ENCODE measurements at regions not wholly inside any gene's neighbourhood (a gene's known extent, or its start where the extent isn't known, plus 50 kb on each side); places are given as distances from the start of the nearest gene placed in this dataset.

DNA sequence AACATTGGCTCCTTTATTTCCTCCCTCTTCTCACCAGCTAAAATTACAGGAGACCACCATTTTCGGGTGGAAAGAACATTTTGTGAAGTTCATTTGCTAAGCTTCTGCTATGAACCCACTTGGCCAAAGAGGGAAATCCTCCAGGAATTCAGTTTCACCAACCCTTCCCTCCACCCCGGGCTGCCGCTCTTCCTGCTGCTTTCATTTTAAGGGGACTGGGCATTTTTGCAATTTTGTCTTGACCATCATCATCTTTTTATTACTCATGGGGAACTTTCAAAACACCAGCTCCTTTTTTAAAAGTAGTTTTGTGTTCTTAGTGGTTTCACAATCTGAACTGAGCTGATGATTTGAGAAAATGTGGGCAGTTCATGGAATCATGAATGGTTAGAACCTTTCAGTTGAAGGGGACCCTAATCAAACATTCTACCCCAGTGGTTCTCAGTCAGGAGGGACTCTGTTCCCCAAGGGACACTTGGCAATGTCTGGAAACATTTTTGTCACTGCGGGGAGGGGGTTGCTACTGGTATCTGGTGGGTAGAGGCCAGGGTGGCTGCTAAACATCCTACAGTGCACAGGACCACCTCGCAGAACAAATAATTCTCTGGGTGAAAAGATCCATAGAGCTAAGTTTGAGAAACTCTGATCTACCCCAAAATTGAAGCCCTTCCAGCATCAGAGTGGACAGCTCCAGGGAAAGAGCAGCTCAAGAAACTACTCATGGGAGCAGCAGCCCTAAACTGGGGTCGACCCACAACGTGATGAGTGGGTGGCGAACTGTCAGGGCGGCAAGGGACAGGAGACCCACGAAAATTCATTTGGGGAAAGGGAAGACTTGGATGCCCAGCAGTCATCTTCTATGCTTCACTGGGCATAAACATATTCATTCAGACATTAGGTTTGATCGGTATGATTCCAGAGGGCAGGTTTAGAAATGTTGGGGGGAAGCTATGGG lies 92.9 kb downstream of the ACKR3 start:
- no peaks in the 10 kb centered on the region for H3K27me3 ChIP-seq (ENCODE audit: insufficient read depth, insufficient read length)
- H3K9me3 ChIP-seq (ENCODE audit: insufficient read depth, low read length) = peaks cover 15% of the 10 kb centered on the region
- no peaks in the 10 kb centered on the region for H3K36me3 ChIP-seq (ENCODE audit: insufficient read depth, insufficient read length, low read length)
- no peak overlapping the region for H3K9ac ChIP-seq (ENCODE audit: insufficient read length, low read depth)
- H3K4me1 ChIP-seq (ENCODE audit: insufficient read depth, insufficient read length) = peaks cover 14% of the 10 kb centered on the region
- H3K4me3 ChIP-seq (ENCODE audit: insufficient read length, low read depth) = no peak overlapping the region
- TF ChIP-seq ZNF274 (IDR thresholded peaks at IDR 0.05; ENCODE audit: low read depth, low read length) = no peak
- no peak for TF ChIP-seq SUZ12 (IDR thresholded peaks at IDR 0.05; ENCODE audit: extremely low read depth, insufficient read depth, insufficient read length)
- TF ChIP-seq YY1 (IDR thresholded peaks at IDR 0.05; ENCODE audit: insufficient read depth, insufficient read length) = no peak
- DNase-seq (ENCODE audit: low read depth, low spot score) = no peak

- Histone ChIP-seq H3K9ac (ENCODE audit: insufficient read length, low read depth) (no peak overlapping the region), H3K36me3 (ENCODE audit: insufficient read depth, insufficient read length, low read length) (no peaks in the 10 kb centered on the region), H3K4me3 (ENCODE audit: insufficient read length, low read depth) (no peak overlapping the region), H3K4me1 (ENCODE audit: insufficient read depth, insufficient read length) (peaks cover 14% of the 10 kb centered on the region), H3K27me3 (ENCODE audit: insufficient read depth, insufficient read length) (no peaks in the 10 kb centered on the region), H3K9me3 (ENCODE audit: insufficient read depth, low read length) (peaks cover 15% of the 10 kb centered on the region)
- no peak for TF ChIP-seq YY1 (IDR thresholded peaks at IDR 0.05; ENCODE audit: insufficient read depth, insufficient read length)
- no peak for TF ChIP-seq SUZ12 (IDR thresholded peaks at IDR 0.05; ENCODE audit: extremely low read depth, insufficient read depth, insufficient read length)
- TF ChIP-seq ZNF274 (IDR thresholded peaks at IDR 0.05; ENCODE audit: low read depth, low read length) = no peak
- no peak for DNase-seq (ENCODE audit: low read depth, low spot score)
These were observed 93.9 kb downstream of the ACKR3 start for GRCh38 chr2:236663287-236664101.

- Histone ChIP-seq H3K4me3 (ENCODE audit: insufficient read length, low read depth) (no peak overlapping the region), H3K27me3 (ENCODE audit: insufficient read depth, insufficient read length) (no peaks in the 10 kb centered on the region), H3K9ac (ENCODE audit: insufficient read length, low read depth) (no peak overlapping the region), H3K9me3 (ENCODE audit: insufficient read depth, low read length) (peaks cover 15% of the 10 kb centered on the region), H3K36me3 (ENCODE audit: insufficient read depth, insufficient read length, low read length) (no peaks in the 10 kb centered on the region), H3K4me1 (ENCODE audit: insufficient read depth, insufficient read length) (peaks cover 14% of the 10 kb centered on the region)
- no peak for DNase-seq (ENCODE audit: low read depth, low spot score)
- TF ChIP-seq YY1 (IDR thresholded peaks at IDR 0.05; ENCODE audit: insufficient read depth, insufficient read length) = no peak
- no peak for TF ChIP-seq SUZ12 (IDR thresholded peaks at IDR 0.05; ENCODE audit: extremely low read depth, insufficient read depth, insufficient read length)
- no peak for TF ChIP-seq ZNF274 (IDR thresholded peaks at IDR 0.05; ENCODE audit: low read depth, low read length)
These were observed 94.5 kb downstream of the ACKR3 start for GRCh38 chr2:236664136-236664535.

DNA sequence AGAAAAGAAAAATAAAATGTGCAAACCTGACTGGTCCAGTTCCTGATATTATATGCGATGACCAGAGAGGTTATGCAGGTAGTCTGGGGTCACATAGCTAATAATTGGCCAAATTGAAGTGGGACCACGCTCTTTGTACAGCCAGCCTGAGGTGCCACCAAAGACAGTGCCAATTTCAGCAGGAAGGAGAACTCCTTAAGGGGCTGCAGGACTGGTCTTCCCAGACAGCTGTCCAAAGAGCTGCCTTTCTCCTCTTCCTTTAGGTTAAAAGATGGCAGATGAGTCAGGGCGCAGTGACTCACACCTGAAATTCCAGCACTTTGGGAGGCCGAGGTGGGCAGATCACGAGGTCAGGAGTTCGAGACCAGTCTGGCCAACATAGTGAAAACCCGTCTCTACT lies 95.5 kb downstream of the ACKR3 start:
- no peak for DNase-seq (ENCODE audit: low read depth, low spot score)
- TF ChIP-seq ZNF274 (IDR thresholded peaks at IDR 0.05; ENCODE audit: low read depth, low read length) = no peak
- TF ChIP-seq SUZ12 (IDR thresholded peaks at IDR 0.05; ENCODE audit: extremely low read depth, insufficient read depth, insufficient read length) = no peak
- no peak for TF ChIP-seq YY1 (IDR thresholded peaks at IDR 0.05; ENCODE audit: insufficient read depth, insufficient read length)
- no peak overlapping the region for H3K4me3 ChIP-seq (ENCODE audit: insufficient read length, low read depth)
- H3K9ac ChIP-seq (ENCODE audit: insufficient read length, low read depth) = no peak overlapping the region
- no peaks in the 10 kb centered on the region for H3K27me3 ChIP-seq (ENCODE audit: insufficient read depth, insufficient read length)
- H3K4me1 ChIP-seq (ENCODE audit: insufficient read depth, insufficient read length) = peaks cover 14% of the 10 kb centered on the region
- H3K9me3 ChIP-seq (ENCODE audit: insufficient read depth, low read length) = peaks cover 23% of the 10 kb centered on the region
- no peaks in the 10 kb centered on the region for H3K36me3 ChIP-seq (ENCODE audit: insufficient read depth, insufficient read length, low read length)

GRCh38 chr2:236665572-236666118 lies 96.0 kb downstream of the ACKR3 start:
- DNase-seq (ENCODE audit: low read depth, low spot score) = no peak
- H3K9me3 ChIP-seq (ENCODE audit: insufficient read depth, low read length) = peaks cover 27% of the 10 kb centered on the region

DNA sequence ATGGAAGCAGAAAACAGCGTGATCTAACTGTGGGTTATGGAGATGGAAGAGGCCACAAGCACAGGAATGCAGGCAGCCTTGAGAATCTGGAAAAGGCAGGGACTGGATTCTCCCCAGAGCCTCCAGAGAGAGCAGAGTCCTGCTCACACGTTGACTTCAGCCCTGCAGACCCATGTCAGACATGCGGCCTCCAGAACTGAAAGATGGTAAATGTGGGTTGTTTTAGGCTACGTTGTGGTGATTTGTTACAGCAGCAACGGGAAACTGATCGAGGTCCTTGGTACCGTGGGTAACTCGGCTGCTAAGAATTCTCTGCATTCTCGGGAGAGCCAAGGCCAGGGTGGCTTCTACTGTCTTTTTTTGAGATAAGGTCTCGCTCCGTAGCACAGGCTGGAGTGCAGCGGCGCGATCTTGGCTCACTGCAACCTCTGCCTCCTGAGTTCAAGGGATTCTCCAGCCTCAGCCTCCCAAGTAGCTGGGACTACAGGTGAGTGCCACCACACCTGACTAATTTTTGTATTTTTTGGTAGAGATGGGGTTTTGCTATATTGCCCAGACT lies 97.1 kb downstream of the ACKR3 start:
- H3K9me3 ChIP-seq (ENCODE audit: insufficient read depth, low read length) = peaks cover 27% of the 10 kb centered on the region
- DNase-seq (ENCODE audit: low read depth, low spot score) = no peak
- H3K36me3 ChIP-seq (ENCODE audit: insufficient read depth, insufficient read length, low read length) = no peaks in the 10 kb centered on the region

More at GRCh38 chr2:236665572-236666118, 96.0 kb downstream of the ACKR3 start:
- no peaks in the 10 kb centered on the region for H3K36me3 ChIP-seq (ENCODE audit: insufficient read depth, insufficient read length, low read length)
- peaks cover 14% of the 10 kb centered on the region for H3K4me1 ChIP-seq (ENCODE audit: insufficient read depth, insufficient read length)
- no peak overlapping the region for H3K4me3 ChIP-seq (ENCODE audit: insufficient read length, low read depth)
- no peaks in the 10 kb centered on the region for H3K27me3 ChIP-seq (ENCODE audit: insufficient read depth, insufficient read length)
- H3K9ac ChIP-seq (ENCODE audit: insufficient read length, low read depth) = no peak overlapping the region
- no peak for TF ChIP-seq SUZ12 (IDR thresholded peaks at IDR 0.05; ENCODE audit: extremely low read depth, insufficient read depth, insufficient read length)

More for the DNA sequence above, 97.1 kb downstream of the ACKR3 start:
- H3K27me3 ChIP-seq (ENCODE audit: insufficient read depth, insufficient read length) = no peaks in the 10 kb centered on the region
- TF ChIP-seq ZNF274 (IDR thresholded peaks at IDR 0.05; ENCODE audit: low read depth, low read length) (no peak), YY1 (IDR thresholded peaks at IDR 0.05; ENCODE audit: insufficient read depth, insufficient read length) (no peak), SUZ12 (IDR thresholded peaks at IDR 0.05; ENCODE audit: extremely low read depth, insufficient read depth, insufficient read length) (no peak)
- H3K9ac ChIP-seq (ENCODE audit: insufficient read length, low read depth) = no peak overlapping the region
- H3K4me1 ChIP-seq (ENCODE audit: insufficient read depth, insufficient read length) = peaks cover 11% of the 10 kb centered on the region
- no peak overlapping the region for H3K4me3 ChIP-seq (ENCODE audit: insufficient read length, low read depth)

All from NT2/D1 (cell line).